NAMALWA (cell line): ENCODE measurements at regions not wholly inside any gene's neighbourhood (a gene's known extent, or its start where the extent isn't known, plus 50 kb on each side); places are given as distances from the start of the nearest gene placed in this dataset.
"Not testable (repeated sequence)": the region's sequence is repeated elsewhere in the genome, so short reads cannot be mapped to it uniquely, and the experiment has no call there.

Source experiments
- DNase-seq: peaks from one replicate; pipeline ENCODE4 v3.0.0-alpha.2; 2015; ENCODE audit warnings: low spot score

DNA sequence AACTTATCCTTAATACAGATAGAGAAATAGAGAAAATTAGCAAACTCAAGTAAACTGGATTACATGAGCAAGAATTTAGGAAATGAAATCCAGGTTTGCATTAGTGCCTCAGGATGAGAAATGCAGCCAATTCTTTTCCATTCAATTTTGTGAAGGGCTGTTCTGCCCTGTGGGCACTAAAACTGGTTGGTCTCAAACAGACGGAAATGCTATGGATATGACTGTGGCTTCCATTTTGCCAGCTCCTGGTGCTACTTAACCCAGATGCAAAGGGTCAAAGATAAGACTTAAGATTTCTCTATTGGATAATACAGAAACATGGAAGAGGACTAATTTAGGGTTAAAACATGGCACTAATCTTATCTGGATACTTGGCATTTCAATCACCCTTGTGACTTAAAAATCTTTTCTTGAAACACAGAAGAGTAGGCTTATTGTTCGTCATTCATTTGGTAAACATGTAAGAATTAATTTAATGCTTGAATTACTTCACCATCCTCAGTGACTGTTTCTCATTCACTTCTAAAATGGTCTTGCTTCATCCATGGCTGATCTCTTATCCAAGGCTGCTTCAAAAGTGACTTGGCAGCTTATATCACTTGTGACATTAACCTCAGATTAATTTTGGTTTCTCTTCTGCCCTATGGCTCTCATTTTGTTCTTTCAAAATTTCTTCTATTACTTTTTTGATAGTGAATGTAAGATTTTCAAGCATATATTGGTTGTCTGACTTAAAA lies 1008.7 kb downstream of the GLUD2 start:
- no peak for DNase-seq

DNA sequence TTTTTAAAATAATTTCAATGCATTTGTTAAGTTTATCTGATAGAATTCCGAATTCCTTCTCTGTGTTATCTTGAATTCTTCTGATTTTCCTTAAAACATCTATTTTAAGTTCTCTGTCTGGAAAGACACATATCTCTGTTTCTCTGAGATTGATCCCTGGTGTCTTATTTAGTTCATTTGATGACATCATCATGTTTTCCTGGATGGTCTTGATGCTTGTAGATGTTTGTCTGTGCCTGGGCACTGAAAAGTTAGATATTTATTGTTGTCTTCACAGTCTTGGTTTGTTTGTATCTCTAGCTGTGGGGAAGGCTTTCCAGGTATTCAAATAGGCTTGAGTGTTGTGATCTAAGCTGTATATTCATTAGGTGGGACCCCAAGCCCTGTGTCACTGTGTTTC lies 1028.8 kb downstream of the GLUD2 start:
- DNase-seq: no peak

DNA sequence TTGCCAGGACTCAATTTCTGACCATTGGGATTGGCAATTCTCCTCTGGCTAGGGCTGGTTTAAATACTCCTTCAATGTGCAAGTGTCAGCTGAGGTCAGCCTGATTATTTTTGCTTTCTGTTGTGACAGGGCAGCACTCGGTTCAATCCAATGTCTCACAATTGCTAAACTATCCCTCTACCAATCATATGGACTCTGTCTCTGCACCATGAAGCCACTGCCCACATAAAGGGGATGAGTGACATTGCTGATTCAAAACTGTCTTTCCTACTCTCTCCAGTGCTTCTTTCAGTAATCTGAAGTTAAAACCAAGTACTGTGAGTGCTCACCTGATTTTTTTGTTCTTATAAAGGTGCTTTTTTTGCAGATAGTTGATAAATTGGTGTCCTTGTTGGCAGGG lies 1030.7 kb downstream of the GLUD2 start:
- no peak for DNase-seq

DNA sequence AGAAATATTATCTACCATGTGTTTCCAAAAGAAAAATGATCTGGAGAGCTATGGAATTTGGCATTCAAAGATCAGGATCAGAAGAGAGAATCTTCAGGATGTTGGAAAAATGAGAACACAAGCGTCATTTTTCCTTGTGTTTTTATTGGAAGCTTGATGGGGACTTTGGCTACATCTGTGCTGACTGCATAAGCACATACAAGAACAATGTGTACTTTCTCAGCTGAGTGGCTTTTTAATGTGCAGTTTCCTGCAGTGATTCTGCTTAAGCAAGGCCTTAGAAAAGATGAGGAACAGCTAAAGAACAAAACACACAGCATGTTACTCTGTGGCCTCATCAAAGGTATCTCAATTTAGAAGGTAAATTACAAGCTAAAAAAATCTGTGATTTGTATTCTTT lies 1039.9 kb downstream of the GLUD2 start:
- DNase-seq: no peak

DNA sequence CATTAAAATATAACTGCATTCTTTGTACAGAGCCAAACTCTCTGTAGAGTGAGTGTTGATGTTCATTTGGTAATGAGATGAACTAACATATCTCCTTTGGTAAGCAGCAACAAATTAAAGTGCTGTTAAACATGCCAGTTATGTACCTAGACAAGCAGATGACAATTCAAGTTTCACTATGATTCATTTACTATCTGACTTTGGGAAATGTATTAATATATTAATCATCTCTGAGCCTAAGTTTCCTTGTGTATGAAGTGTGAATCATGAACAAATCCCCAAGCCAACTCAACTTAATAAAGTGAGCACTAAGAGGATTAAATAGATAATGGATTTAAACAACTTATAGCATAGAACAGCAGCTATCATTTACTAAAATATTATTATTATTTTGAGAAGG lies 1044.2 kb downstream of the GLUD2 start:
- no peak for DNase-seq

DNA sequence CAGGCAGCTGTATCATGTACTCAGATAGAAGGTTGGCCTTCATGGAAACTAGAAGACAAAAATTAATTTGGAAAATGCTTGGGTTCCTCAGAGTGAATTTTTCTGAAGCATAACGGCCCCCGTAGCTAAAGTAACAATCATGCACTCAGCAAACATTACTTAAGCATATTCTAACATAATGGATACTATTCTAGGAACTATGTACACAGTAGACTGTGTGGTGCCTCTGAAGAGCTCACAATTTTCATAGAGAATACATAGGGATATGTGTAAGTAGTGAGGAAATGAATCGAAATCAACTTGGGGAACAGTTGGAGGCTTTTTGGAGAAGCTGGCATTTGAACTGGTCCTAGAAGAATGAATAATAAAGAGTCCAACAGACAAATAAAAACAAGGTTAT lies 1045.0 kb downstream of the GLUD2 start:
- no peak for DNase-seq

DNA sequence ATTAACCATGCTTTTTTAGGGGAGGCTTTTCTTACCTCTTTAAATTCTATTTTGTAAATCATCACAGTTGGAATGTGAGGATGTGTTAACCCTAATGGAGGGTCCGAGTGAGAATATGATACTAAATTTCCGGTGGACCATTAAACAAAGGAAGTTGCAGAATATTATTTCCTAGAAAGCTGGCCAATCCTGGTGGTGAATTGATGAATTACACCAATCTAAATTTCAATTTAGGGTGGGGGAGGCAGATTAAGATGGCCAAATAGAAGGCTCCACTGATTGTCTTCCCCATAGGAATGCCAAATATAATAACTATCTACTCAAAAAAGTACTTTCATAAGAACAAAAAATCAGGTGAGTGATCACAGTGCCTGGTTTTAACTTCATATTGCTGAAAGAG lies 1045.6 kb downstream of the GLUD2 start:
- no peak for DNase-seq

DNA sequence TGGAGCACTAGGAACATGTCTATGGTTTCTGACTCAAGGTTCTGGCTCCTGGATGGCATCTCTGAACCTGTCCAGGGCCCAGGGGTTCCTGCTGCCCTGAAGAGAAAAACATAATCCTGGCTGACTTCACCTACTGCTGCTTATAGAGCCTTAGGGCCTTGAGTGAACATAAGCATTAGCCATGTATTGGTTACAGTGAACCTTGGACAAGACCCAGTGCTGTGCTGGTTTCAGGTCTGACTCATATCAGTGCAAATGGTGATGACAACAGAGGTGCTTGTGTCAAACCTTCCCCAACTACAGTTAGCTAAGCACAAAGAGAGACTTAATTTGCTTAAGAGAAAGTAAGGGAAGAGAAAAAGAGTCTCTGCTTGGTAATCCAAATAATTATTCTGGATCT lies 1047.2 kb downstream of the GLUD2 start:
- no peak for DNase-seq

DNA sequence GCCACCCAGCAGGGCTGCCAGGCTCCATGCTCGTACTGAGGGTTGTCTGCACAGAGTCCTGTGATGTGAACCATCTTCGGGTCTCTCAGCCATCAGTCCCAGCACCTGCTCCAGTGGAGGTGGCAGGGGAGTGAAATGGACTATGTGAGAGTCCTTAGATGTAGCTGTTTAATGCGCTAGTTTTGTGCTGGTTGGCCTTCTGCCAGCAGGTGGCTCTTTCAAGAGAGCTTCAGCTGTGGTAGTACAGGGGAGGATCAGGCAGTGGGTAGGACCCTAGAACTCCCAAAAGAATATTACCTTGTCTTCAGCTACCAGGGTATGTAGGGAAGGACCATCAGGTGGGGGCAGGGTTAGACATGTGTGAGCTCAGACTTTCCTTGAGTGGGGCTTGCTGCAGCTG lies 1066.0 kb downstream of the GLUD2 start:
- DNase-seq: peak; percentile 2

DNA sequence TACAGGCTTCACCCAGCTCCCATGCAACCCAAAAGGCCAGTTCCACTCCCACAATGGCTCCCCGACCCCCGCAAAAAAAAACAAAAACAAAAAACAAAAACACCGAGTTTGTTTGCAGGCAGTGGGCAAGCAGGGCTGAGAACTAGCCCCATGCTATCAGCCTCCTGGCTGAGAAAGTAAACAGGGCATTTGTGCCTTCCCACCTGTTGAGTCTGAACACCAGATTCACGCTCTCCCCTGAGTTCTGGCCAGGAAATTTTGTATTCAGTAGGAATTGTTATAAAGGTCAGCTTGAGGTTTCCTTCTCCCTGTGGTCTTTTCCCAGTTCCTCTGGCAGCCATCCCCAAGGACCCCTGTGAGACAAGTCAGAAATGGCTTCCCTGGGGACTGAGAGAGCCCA lies 1066.5 kb downstream of the GLUD2 start:
- no peak for DNase-seq

DNA sequence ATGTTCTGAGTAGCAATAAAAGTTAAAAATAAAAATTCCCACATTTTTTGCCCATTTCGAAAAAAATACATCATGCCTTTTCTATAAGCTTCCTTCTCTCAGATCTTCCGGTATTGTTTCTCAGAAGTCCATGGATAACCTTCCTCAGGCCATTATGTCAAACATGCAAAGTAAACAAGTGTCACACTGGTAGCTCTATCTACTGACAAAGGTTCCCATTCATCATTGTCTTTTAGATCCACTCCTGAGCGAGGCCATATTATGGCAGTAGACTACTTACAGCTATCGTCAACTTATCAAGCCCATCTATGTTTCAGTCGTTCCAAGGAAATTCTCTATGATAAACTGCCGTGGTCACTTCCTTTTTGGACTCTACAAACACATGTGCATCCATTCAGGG lies 1068.2 kb downstream of the GLUD2 start:
- no peak for DNase-seq

DNA sequence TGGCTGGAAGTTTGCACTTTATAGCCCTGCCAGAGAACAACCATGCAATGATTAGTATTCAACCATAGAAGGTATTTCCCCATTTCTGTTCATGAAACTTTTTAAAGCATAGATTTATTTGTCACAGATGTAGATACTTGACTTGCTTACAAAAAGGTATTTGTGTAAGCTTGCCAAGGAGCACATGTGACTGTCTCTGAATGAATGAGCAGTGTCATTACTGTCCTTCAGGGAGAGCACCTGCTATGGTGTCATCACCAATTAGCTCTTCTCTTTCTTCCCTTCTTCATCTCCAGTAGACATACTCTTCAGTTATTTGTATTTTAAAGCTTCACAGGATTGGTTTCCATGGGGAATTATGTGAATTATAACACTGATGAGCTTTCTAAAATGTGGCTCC lies 1064.7 kb upstream of the GRIA3 start:
- no peak for DNase-seq

DNA sequence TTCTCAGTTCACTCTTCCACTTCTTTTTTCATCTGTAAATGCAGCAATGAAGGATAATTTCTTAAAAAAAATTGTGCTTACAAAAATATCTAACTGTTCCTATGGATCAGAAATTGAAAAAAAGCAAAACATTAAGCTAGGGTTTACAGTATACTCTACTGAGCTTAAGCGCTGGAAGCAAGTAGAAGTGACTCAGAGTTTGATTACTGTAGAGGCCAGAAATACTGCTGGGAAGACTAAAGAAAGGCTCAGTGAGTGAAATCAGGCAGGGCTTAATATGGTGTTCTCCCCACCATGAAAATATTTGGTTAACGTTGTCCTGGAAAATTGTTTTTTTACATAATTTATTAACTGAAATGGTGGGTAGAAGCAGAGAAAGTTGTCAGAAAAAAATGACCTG lies 1061.8 kb upstream of the GRIA3 start:
- DNase-seq: no peak

DNA sequence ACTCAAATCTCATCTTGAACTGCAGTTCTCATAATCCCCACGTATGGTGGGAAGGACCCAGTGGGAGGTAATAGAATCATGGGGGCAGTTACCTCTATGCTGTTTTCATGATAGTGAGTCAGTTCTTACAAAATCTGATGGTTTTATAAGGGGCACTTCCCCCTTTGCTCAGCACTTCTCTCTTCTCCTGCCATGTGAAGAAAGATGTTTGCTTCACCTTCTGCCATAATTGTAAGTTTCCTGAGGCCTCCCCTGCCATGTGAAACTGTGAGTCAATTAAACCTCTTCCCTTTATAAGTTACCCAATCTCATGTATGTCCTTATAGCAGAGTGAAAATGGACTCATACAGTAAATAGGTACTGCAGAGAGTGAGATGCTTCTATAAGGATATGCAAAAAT lies 1050.6 kb upstream of the GRIA3 start:
- DNase-seq: no peak

DNA sequence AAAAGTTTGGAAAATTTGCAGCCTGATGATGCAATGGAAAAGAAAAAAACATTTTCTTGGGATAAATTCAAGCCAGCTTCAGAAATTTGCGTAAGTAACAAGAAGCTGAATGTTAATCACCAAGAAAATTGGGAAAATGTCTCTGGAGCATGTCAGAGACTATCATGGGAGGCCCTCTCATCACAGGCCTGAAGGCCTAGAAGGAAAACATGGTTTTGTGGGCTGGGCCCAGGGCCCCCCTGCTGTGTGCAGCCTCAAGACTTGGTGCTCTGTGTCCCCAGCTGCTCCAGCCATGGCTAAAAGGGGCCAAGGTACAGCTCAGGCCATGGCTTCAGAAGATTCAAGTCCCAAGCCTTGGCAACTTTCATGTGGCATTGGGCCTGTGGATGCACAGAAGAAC lies 1049.8 kb upstream of the GRIA3 start:
- DNase-seq: no peak

DNA sequence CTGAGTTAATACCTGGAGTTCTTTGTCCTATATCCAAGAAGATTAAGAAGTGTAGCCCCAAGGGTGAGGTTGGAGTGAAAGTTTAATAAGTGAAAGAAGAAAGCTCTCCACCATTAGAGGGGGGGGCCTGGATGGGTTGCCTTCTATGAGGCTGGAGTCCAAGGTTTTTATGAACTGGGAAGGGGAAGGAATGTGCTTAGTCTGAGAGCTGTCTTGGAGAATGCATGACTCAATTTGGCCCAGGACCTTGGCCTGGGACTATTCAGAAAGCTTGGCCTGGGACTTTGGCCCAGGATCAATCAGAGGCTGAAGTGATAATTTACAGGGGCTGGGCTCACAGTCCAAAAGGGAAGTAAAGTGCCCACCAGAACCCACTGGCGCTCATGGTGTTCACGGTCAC lies 1049.0 kb upstream of the GRIA3 start:
- DNase-seq: no peak

DNA sequence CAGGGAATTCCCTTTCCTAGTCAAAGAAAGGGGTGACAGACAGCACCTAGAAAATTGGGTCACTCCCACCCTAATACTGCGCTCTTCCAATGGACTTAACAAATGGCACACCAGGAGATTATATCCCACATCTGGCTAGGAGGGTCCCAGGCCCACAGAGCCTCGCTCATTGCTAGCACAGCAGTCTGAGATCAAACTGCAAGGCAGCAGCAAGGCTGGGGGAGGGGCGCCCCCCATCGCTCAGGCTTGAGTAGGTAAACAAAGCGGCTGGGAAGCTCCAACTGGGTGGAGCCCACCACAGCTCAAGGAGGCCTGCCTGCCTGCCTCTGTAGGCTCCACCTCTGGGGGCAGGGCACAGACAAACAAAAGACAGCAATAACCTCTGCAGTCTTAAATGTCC lies 1043.9 kb upstream of the GRIA3 start:
- not testable (repeated sequence) for DNase-seq

DNA sequence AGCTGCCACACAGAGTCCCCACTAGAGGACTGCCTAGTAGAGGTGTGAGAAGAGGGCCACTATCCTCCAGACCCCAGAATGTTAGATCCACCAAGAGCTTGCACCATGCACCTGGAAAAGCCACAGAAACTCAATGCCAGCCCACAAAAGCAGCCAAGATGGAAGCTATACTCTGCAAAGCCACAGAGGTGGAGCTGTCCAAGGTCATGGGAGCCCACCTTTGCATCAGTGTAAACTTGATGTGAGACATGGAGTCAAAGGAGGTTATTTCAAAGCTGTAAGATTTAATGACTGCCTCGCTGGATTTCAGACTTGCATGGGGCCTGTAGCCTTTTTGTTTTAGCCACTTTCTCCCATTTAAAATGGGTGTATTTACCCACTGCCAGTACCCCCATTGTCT lies 1030.1 kb upstream of the GRIA3 start:
- no peak for DNase-seq

DNA sequence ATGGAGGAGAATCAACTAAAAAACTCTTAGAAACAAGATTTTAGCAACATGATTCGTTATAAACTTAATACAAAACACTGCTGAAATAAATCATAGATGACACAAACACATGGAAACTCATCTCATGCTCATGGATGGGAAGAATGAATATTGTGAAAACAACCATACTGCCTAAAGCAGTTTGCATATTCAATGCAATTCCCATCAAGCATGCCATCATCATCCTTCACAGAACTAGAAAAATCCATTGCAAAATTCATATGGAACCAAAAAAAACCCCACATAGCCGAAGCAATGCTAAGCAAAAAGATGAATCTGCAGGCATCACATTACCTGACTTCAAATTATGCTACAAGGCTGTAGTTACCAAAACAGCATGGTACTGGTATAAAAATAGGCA lies 1015.8 kb upstream of the GRIA3 start:
- no peak for DNase-seq

DNA sequence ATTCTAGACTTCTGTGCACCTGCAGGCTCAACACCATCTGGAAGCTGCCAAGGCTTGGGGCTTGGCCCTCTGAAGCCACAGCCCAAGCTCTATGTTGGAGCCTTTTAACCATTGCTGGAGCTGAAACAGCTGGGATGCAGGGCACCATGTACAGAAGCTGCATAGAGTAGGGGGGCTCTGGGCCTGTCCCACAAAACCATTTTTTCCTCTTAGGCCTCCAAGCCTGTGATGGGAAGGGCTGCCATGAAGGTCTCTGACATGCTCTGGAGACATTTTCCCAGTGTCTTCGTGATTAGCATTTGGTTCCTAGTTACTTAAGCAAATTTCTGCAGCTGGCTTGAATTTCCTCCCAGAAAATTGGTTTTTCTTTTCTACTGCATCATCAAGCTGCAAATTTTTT lies 999.3 kb upstream of the GRIA3 start:
- DNase-seq: no peak

DNA sequence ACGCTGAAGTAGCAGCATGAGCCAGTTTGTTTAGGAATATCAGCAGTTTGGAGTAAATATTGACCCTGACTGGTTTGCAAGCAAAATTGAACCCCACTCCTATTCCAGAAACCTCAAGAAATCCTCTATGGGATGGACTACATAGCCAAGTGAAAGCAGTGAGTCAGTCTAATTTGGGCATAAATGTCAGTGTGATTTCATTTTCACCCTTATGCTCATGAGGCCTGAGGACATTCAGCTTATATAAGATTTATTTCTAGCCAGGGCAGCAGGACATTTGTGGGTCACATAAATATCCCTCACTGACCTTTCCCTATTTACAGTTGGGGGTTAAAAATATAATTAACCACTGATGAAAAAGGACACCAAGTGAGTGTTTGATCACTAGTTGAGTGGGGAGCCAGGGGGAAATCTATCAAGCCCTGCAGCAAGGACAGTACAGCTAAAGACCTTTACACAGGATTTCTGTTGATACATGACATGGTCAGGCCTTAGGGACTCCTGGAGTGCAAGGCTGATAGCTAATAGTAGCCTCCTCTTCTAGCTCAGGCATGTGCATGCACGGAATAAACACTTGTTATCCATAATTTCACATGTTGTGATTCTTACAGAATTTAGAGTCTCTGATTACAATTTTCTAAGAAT lies 996.9 kb upstream of the GRIA3 start:
- DNase-seq: no peak

DNA sequence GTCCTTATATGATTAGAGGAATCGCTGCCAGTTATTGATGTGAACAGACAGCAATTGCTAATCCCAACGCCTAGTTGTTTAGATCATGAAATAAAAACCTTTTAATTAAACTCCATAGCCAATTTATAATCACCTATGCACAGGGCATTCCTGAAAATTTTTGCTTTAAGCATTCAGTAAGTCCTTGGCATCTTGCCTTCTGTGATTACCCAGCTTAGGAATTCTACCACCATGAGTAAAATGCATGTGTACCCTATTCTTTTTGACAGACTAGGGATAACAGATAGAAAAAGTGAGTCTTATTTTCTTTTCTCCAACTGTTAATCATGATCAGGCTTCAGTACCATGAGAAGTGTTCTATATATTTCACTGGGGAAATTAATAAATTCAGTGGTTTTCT lies 995.3 kb upstream of the GRIA3 start:
- no peak for DNase-seq

DNA sequence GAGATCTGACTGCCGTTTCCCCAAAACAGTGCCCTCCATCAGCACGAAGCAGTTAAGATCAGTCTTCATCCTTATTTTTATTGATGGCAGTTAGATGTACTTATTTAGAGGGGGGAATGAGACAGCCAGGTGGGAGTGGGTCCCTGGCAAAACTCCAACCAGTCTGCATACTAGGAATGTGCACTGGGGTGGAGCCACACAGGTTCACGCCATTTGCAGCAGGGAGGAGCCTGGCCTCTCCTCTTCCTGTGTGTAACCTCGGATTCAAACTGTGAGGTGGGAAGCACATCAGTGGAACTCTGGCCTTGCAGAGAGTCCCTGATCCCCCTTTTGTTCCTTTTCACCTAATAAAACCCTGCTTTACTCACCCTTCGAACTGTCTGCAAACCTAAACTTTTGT lies 987.7 kb upstream of the GRIA3 start:
- DNase-seq: no peak

DNA sequence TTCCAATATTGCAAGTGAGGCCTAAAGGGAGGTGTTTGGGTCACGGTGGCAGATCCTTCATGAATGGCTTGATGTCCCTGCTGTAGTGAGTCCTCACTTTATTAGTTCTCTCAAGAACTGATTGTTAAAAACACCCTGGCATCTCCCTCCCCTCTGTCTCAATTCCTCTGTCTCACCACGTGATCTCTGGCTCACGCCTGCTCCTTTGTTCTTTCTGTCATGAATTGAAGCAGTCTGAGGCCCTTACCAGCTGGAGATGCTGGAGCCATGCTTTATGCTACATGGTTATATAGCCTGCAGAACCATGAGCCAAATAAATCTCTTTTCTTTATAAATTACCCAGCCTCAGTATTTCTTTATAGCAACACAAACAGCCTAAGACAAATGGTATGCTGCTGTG lies 980.7 kb upstream of the GRIA3 start:
- no peak for DNase-seq
